HepG2 (cell line): ENCODE measurements at regions not wholly inside any gene's neighbourhood (a gene's known extent, or its start where the extent isn't known, plus 50 kb on each side); places are given as distances from the start of the nearest gene placed in this dataset.

Experiments
- ATAC-seq: fragments of 200-7000 bp; cut with Tn5 transposase; 3 replicates; pipeline ENCODE4 v1.9.1; 2020; ENCODE audit warnings: mild to moderate bottlenecking, moderate library complexity
- BruUV-seq: library from RNA; stranded (reverse); fragments of 400-500 nt; replicated peaks from 2 replicates; lab custom pipeline; 2021; lab: Mats Ljungman, UMichigan
- CTCF ChIA-PET: fragments of 300-600 bp; formaldehyde crosslinking; extraction: SDS; loops from one replicate; lab custom pipeline; 2021; ENCODE audit warnings: low total read pairs, inconsistent platforms, low intra/inter-chr PET ratio; lab: Yijun Ruan, JAX
- POLR2A ChIA-PET: fragments of 350-600 bp; sonication (Branson Sonifier 250); formaldehyde crosslinking; loops from one replicate; lab custom pipeline; 2020; ENCODE audit warnings: antibody characterized with exemption, inconsistent platforms; lab: Yijun Ruan, JAX
- DNase-seq: peaks from one replicate; pipeline ENCODE4 v3.0.0-alpha.2; 2015; ENCODE audit warnings: low spot score
- FAIRE-seq: peaks from 3 replicates; lab custom pipeline; 2011; peaks lifted over from hg19 to GRCh38; lab: Jason Lieb, UNC
- H2AFZ ChIP-seq: one replicate; pipeline ENCODE4 v1.6.1; 2011; ENCODE audit warnings: low read length, inconsistent platforms
- H3K27ac ChIP-seq: fragments of 300-600 bp; 3 replicates; pipeline ENCODE4 v1.8.0; 2011; ENCODE audit warnings: mixed run types, mild to moderate bottlenecking, mixed read lengths, low read length, inconsistent platforms; ENCODE audit not compliant: insufficient read depth; ENCODE audit errors: extremely low read length
- H3K27me3 ChIP-seq, 2 experiments: fragments of 200-600 bp in 1 of 2; 2 replicates in 1 of 2; 3 replicates in 1 of 2; pipeline versions ENCODE4 v1.6.0 to v1.8.0; 2011; ENCODE audit warnings: low read length in 2 of 2, mild to moderate bottlenecking in 2 of 2, moderate library complexity in 2 of 2, inconsistent platforms in 1 of 2; ENCODE audit not compliant: insufficient read depth in 2 of 2, control insufficient read depth in 1 of 2
- H3K36me3 ChIP-seq, 2 experiments: fragments of 200-600 bp in 1 of 2; replicated peaks in 1 of 2; 2 replicates in 1 of 2; 3 replicates in 1 of 2; pipeline versions ENCODE4 v1.5.1 to v1.8.0; 2011; ENCODE audit warnings: low read length in 2 of 2, inconsistent platforms in 1 of 2; ENCODE audit not compliant: insufficient read depth in 2 of 2, control insufficient read depth in 1 of 2
- H3K4me1 ChIP-seq: 2 replicates; pipeline ENCODE4 v1.5.1; 2012; ENCODE audit warnings: low read length, inconsistent platforms; ENCODE audit not compliant: insufficient read depth
- H3K4me2 ChIP-seq: 2 replicates; pipeline ENCODE4 v1.6.0; 2011; ENCODE audit warnings: low read depth, low read length, inconsistent platforms
- H3K4me3 ChIP-seq, 3 experiments: fragments of 200-600 bp in 1 of 3; sonication (generic), shearing (Covaris generic) in 1 of 3; replicated peaks in 1 of 3; 2 replicates each; pipeline ENCODE4 v1.5.1; 2011 to 2016; ENCODE audit warnings: low read length in 3 of 3, inconsistent platforms in 2 of 3, low read depth in 2 of 3, mild to moderate bottlenecking in 2 of 3, control low read depth in 1 of 3, mixed read lengths in 1 of 3; ENCODE audit not compliant: insufficient read depth in 1 of 3
- H3K79me2 ChIP-seq: one replicate; pipeline ENCODE4 v1.6.1; 2011; ENCODE audit warnings: low read length, inconsistent platforms; ENCODE audit not compliant: insufficient read depth
- H3K9ac ChIP-seq: 2 replicates; pipeline ENCODE4 v1.6.0; 2011; ENCODE audit warnings: mild to moderate bottlenecking, low read depth, low read length, inconsistent platforms; ENCODE audit not compliant: insufficient read depth
- H3K9me3 ChIP-seq: 2 replicates; pipeline ENCODE4 v1.5.1; 2012; ENCODE audit warnings: mild to moderate bottlenecking, low read length
- H4K20me1 ChIP-seq: 2 replicates; pipeline ENCODE4 v1.6.0; 2011; ENCODE audit warnings: inconsistent platforms, mild to moderate bottlenecking, low read length, moderate library complexity; ENCODE audit not compliant: insufficient read depth
- CENPT ChIP-seq: sonication (generic); formaldehyde crosslinking; IDR thresholded peaks from 2 replicates; pipeline ENCODE4 v1.8.0; 2022; ENCODE audit warnings: low read depth, mild to moderate bottlenecking, moderate library complexity, missing genetic modification reagents
- TGIF2 ChIP-seq: IDR thresholded peaks from 2 replicates; pipeline ENCODE4 v1.6.1; 2016; ENCODE audit warnings: control low read depth, missing compliant biosample characterization
- ZNF432 ChIP-seq: sonication (generic); formaldehyde crosslinking; IDR thresholded peaks from 2 replicates; pipeline ENCODE4 v1.5.0; 2020; ENCODE audit warnings: missing genetic modification reagents, mild to moderate bottlenecking, borderline replicate concordance
- ZNF747 ChIP-seq: sonication (generic); formaldehyde crosslinking; IDR thresholded peaks from 2 replicates; pipeline ENCODE4 v1.8.1; 2023; ENCODE audit warnings: missing genetic modification reagents, mild to moderate bottlenecking, borderline replicate concordance
- WGBS: methylation state at CpG from one replicate; pipeline ENCODE4 v1.1.6; 2017; ENCODE audit warnings: low lambda C conversion rate; 5-methylcytosine and 5-hydroxymethylcytosine counted together
- in situ Hi-C: cut with HindIII; loops from 2 replicates; pipeline ENCODE4 v1.10.0; 2017; ENCODE audit warnings: low pct_unique_long_range_greater_than_20kb; ENCODE audit not compliant: extremely low pct_ligation_motif_present
- intact Hi-C: fragments of 100-400 bp; cut with micrococcal nuclease; formaldehyde crosslinking; loops from one replicate; pipeline ENCODE4 v1.10.0; 2022; ENCODE audit not compliant: unreplicated experiment
- TF ChIP-seq, protein P1 (sequence below), 2 experiments: sonication (generic) in 1 of 2; formaldehyde crosslinking in 1 of 2; IDR thresholded peaks; 2 replicates each; pipeline versions ENCODE4 v1.4.0 to v1.6.1; 2016 to 2020; ENCODE audit warnings: borderline replicate concordance in 1 of 2, low read depth in 1 of 2, mild to moderate bottlenecking in 1 of 2, missing genetic modification reagents in 1 of 2
- TF ChIP-seq, protein P2 (sequence below): sonication (generic); formaldehyde crosslinking; IDR thresholded peaks from 2 replicates; pipeline ENCODE4 v1.8.0; 2022; ENCODE audit warnings: missing genetic modification reagents, low read depth, mild to moderate bottlenecking, borderline replicate concordance

DNA sequence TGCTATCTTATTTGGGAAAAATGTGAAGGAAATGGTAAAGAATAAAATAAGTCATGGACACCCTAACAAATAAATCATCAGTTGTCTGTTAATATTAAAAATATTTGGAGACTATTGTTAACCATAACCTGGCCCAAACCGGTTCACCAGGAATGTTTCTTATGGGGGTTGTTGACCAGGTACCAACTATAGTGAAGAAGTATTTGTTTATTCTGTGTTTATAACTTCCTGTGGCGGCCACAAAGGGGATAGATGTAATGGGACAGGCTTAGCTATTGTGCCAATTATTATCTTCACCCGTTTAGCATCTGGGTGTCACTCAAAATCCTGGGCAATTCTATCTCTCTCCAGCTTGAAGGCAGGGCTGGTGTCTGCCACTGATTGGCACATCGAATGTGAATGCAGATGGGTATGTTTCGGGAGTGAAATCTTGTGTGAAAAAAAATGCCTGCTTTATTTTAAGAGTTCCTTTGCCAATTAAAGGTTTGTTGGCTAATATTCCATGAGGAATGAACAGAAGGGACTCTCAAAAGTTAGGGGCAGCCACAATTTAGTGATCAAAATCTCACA is 500.9 kb downstream of the ARL4A start:
- Histone ChIP-seq H3K4me1 (peaks cover 30% of the 10 kb centered on the region), H3K36me3 (no peaks in the 10 kb centered on the region), H3K79me2 (no peaks in the 10 kb centered on the region), H3K4me3 (no peak overlapping the region), H3K27ac (no peak overlapping the region), H3K9me3 (no peaks in the 10 kb centered on the region), H2AFZ (no peak overlapping the region), H3K4me2 (no peak overlapping the region), H4K20me1 (no peaks in the 10 kb centered on the region), H3K9ac (no peak overlapping the region), H3K27me3 (no peaks in the 10 kb centered on the region)
- in situ Hi-C loops, result no loop called here
- ChIA-PET POLR2A (no interaction called here), CTCF (no interaction called here)
- FAIRE-seq, result no peak
- no peak for DNase-seq
- TF ChIP-seq, protein P1, sequence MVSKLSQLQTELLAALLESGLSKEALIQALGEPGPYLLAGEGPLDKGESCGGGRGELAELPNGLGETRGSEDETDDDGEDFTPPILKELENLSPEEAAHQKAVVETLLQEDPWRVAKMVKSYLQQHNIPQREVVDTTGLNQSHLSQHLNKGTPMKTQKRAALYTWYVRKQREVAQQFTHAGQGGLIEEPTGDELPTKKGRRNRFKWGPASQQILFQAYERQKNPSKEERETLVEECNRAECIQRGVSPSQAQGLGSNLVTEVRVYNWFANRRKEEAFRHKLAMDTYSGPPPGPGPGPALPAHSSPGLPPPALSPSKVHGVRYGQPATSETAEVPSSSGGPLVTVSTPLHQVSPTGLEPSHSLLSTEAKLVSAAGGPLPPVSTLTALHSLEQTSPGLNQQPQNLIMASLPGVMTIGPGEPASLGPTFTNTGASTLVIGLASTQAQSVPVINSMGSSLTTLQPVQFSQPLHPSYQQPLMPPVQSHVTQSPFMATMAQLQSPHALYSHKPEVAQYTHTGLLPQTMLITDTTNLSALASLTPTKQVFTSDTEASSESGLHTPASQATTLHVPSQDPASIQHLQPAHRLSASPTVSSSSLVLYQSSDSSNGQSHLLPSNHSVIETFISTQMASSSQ (IDR thresholded peaks at IDR 0.05; ENCODE audit: low read depth), result no peak
- TF ChIP-seq, protein P1 (CRISPR knock-in tag; IDR thresholded peaks at IDR 0.05; ENCODE audit: borderline replicate concordance), result no peak
- no peak for TF ChIP-seq CENPT (CRISPR knock-in tag)
- no peak for TF ChIP-seq ZNF432
- TF ChIP-seq, protein P2, sequence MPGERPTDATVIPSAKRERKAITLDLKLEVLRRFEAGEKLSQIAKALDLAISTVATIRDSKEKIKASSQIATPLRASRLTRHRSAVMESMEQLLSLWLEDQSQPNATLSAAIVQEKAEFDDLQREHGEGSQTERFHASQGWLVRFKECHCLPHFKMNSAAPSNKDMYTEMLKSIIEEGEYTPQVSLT, result no peak
- no peak for TF ChIP-seq TGIF2 (CRISPR knock-in tag)
- TF ChIP-seq ZNF747 (CRISPR knock-in tag), result no peak
- no peak for ATAC-seq
- no TSS peak for BruUV-seq
- 69% methylated on average over 5 of the region's 5 CpGs for WGBS
- intact Hi-C loops, result no loop called here
